Breast epithelium (tissue), 3 donors: ENCODE measurements at regions not wholly inside any gene's neighbourhood (a gene's known extent, or its start where the extent isn't known, plus 50 kb on each side); places are given as distances from the start of the nearest gene placed in this dataset.

ENCODE experiments used
- CTCF ChIP-seq, 3 donors: fragments of 450-650 bp; IDR thresholded peaks; one replicate each; pipeline ENCODE4 v1.5.1; 2016 to 2017; ENCODE audit warnings: antibody characterized with exemption in 3 of 3, mild to moderate bottlenecking in 3 of 3, moderate library complexity in 3 of 3
- POLR2A ChIP-seq: fragments of 450-650 bp; IDR thresholded peaks from one replicate; pipeline ENCODE4 v1.6.1; 2016; ENCODE audit warnings: antibody characterized with exemption, mild to moderate bottlenecking, moderate library complexity
- POLR2AphosphoS5 ChIP-seq, 3 donors: sonication (generic); formaldehyde crosslinking; IDR thresholded peaks; one replicate each; pipeline ENCODE4 v1.6.1; 2017; ENCODE audit warnings: antibody characterized with exemption in 3 of 3

GRCh38 chr4:137707102-137707620 lies 174.9 kb upstream of the PCDH18 start:
- no peak for TF ChIP-seq POLR2AphosphoS5 (IDR thresholded peaks at IDR 0.05)
- no peak for TF ChIP-seq CTCF (IDR thresholded peaks at IDR 0.05)
- TF ChIP-seq POLR2A: no peak
